Endothelial cell of umbilical vein (primary cell): ENCODE measurements at regions not wholly inside any gene's neighbourhood (a gene's known extent, or its start where the extent isn't known, plus 50 kb on each side); places are given as distances from the start of the nearest gene placed in this dataset.

Experiments
- BruUV-seq: library from RNA; stranded (reverse); fragments of 400-500 nt; replicated peaks from 2 replicates; lab custom pipeline; 2021; lab: Mats Ljungman, UMichigan
- CTCF ChIA-PET: fragments of 300-600, 350-600 bp; sonication (Branson Sonifier 250); formaldehyde crosslinking; loops from one replicate; lab custom pipeline; 2021; ENCODE audit warnings: antibody characterized with exemption, inconsistent platforms; lab: Charles Lee
- POLR2A ChIA-PET: fragments of 300-600, 350-600 bp; sonication (Branson Sonifier 250); formaldehyde crosslinking; loops from one replicate; lab custom pipeline; 2021; ENCODE audit warnings: antibody characterized with exemption, inconsistent platforms; lab: Charles Lee
- DNase-seq: peaks from one replicate; pipeline ENCODE4 v3.0.0-alpha.2; 2011; ENCODE audit warnings: low read depth, low spot score
- FAIRE-seq: peaks from 2 replicates; lab custom pipeline; 2011; peaks lifted over from hg19 to GRCh38; lab: Jason Lieb, UNC
- H2AFZ ChIP-seq: 2 replicates; pipeline ENCODE4 v1.6.0; 2012; ENCODE audit warnings: low read depth, low read length, control low read depth, inconsistent platforms
- H3K27ac ChIP-seq: 2 replicates; pipeline ENCODE4 v1.5.1; 2011; ENCODE audit warnings: low read depth, mild to moderate bottlenecking, control low read depth, low read length, moderate library complexity; ENCODE audit not compliant: insufficient read depth
- H3K27me3 ChIP-seq, 2 experiments: 2 replicates each; pipeline versions ENCODE4 v1.6.0 to v1.6.1; 2011; ENCODE audit warnings: low read length in 2 of 2, mixed read lengths in 1 of 2; ENCODE audit not compliant: control insufficient read depth in 2 of 2, insufficient read depth in 2 of 2
- H3K36me3 ChIP-seq, 2 experiments: 2 replicates in 1 of 2; 3 replicates in 1 of 2; pipeline ENCODE4 v1.5.1; 2011; ENCODE audit warnings: low read length in 2 of 2, mild to moderate bottlenecking in 1 of 2, moderate library complexity in 1 of 2; ENCODE audit not compliant: control insufficient read depth in 2 of 2, insufficient read depth in 2 of 2; ENCODE audit errors: extremely low read depth in 1 of 2
- H3K4me1 ChIP-seq: 3 replicates; pipeline ENCODE4 v1.5.1; 2011; ENCODE audit warnings: mild to moderate bottlenecking, low read length; ENCODE audit not compliant: control insufficient read depth, insufficient read depth; ENCODE audit errors: extremely low read depth
- H3K4me2 ChIP-seq: 2 replicates; pipeline ENCODE4 v1.6.1; 2011; ENCODE audit warnings: low read length, control low read depth, mixed read lengths; ENCODE audit not compliant: insufficient read depth
- H3K4me3 ChIP-seq, 3 experiments: fragments of 200-600 bp in 1 of 3; sonication (generic), shearing (Covaris generic) in 1 of 3; replicated peaks in 1 of 3; 2 replicates each; pipeline ENCODE4 v1.5.1; 2011 to 2016; ENCODE audit warnings: control low read depth in 3 of 3, low read length in 3 of 3, mild to moderate bottlenecking in 2 of 3, inconsistent platforms in 1 of 3, low read depth in 1 of 3, moderate library complexity in 1 of 3; ENCODE audit not compliant: insufficient read depth in 1 of 3
- H3K79me2 ChIP-seq: 2 replicates; pipeline ENCODE4 v1.6.0; 2012; ENCODE audit warnings: low read length, inconsistent platforms; ENCODE audit not compliant: control insufficient read depth, insufficient read depth
- H3K9ac ChIP-seq: replicated peaks from 2 replicates; pipeline ENCODE3; 2011; ENCODE audit warnings: low read length, control low read depth; ENCODE audit not compliant: insufficient read depth; ENCODE audit errors: extremely low read depth
- H3K9me1 ChIP-seq: replicated peaks from 3 replicates; pipeline ENCODE4 v1.6.0; 2011; ENCODE audit warnings: mild to moderate bottlenecking, low read length; ENCODE audit not compliant: control insufficient read depth, insufficient read depth; ENCODE audit errors: extremely low read depth
- H3K9me3 ChIP-seq: replicated peaks from 2 replicates; pipeline ENCODE4 v1.5.1; 2012; ENCODE audit warnings: low read length, inconsistent platforms; ENCODE audit not compliant: control insufficient read depth, insufficient read depth
- H4K20me1 ChIP-seq: replicated peaks from 2 replicates; pipeline ENCODE3; 2011; ENCODE audit warnings: mild to moderate bottlenecking, low read length; ENCODE audit not compliant: control insufficient read depth, insufficient read depth; ENCODE audit errors: extremely low read depth
- EZH2 ChIP-seq: IDR thresholded peaks from 2 replicates; pipeline ENCODE4 v1.6.1; 2012; ENCODE audit warnings: borderline replicate concordance, low read depth, mild to moderate bottlenecking, moderate library complexity, low read length, inconsistent platforms; ENCODE audit not compliant: severe bottlenecking
- FOS ChIP-seq: IDR thresholded peaks from 2 replicates; pipeline ENCODE4 v1.6.1; 2011; ENCODE audit warnings: mild to moderate bottlenecking, low read length, moderate library complexity, borderline replicate concordance; ENCODE audit not compliant: insufficient read depth
- GATA2 ChIP-seq: IDR thresholded peaks from 2 replicates; pipeline ENCODE4 v1.7.0; 2011; ENCODE audit warnings: low read depth, mild to moderate bottlenecking, moderate library complexity, mixed read lengths, low read length; ENCODE audit not compliant: insufficient read length, insufficient read depth
- JUN ChIP-seq: IDR thresholded peaks from 2 replicates; pipeline ENCODE4 v1.6.1; 2011; ENCODE audit warnings: borderline replicate concordance, low read depth; ENCODE audit not compliant: insufficient read length, insufficient read depth
- MYC ChIP-seq: IDR thresholded peaks from one replicate; pipeline ENCODE4 v1.6.1; 2011; ENCODE audit warnings: mild to moderate bottlenecking, low read depth, low read length
- POLR2A ChIP-seq: IDR thresholded peaks from 2 replicates; pipeline ENCODE4 v1.6.1; 2012; ENCODE audit warnings: low read depth, mild to moderate bottlenecking, control low read depth, low read length
- POLR2AphosphoS5 ChIP-seq: IDR thresholded peaks from 2 replicates; pipeline ENCODE4 v1.6.1; 2012; ENCODE audit warnings: low read depth, mild to moderate bottlenecking, control low read depth, low read length, moderate library complexity; ENCODE audit not compliant: insufficient read depth
- dilution Hi-C: fragments of 300-500 bp; cut with MboI; formaldehyde crosslinking; loops from one replicate; pipeline ENCODE4 v1.15.0; 2019; ENCODE audit warnings: low sequenced_read_pairs; ENCODE audit not compliant: extremely low pct_ligation_motif_present
- intact Hi-C: fragments of 100-400 bp; cut with micrococcal nuclease; formaldehyde crosslinking; loops from one replicate; pipeline ENCODE4 v1.10.0; 2022
- TF ChIP-seq, protein P1 (sequence below), 2 donors: IDR thresholded peaks; 1 replicate in 1 of 2; 2 replicates in 1 of 2; pipeline ENCODE4 v1.5.1; 2011; ENCODE audit warnings: low read length in 2 of 2, mild to moderate bottlenecking in 2 of 2, moderate library complexity in 2 of 2, control low read depth in 1 of 2, inconsistent platforms in 1 of 2, low read depth in 1 of 2; ENCODE audit not compliant: insufficient read depth in 1 of 2; ENCODE audit errors: extremely low read depth in 1 of 2
- TF ChIP-seq, protein P2 (sequence below): IDR thresholded peaks from 2 replicates; pipeline ENCODE4 v1.6.1; 2011; ENCODE audit not compliant: insufficient read depth, insufficient read length

DNA sequence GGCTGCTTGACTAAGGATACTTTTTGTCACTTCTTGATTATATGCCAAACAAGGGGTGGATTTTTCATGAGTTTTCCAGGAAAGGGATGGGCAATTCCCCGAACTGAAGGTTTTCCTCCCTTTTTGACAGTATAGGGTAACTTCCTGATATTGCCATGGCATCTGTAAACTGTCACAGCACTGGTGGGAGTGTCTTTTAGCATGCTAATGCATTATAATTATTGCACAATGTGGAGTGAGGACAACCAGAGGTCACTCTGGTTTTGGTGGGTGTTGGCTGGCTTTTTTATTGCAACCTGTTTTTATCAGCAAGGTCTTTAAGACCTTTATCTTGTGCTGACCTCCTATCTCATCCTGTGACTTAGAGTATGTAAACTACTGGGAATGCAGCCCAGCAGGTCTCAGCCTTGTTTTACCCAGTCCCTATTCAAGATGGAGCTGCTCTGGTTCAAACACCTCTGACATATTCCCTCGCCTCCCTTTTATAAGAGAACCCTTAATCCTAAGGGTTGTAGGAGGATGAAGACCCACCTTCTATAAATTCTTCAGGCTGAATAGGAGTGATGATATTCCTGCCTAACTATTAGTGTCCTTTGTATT is 471.2 kb downstream of the ATP23 start:
- Histone ChIP-seq H3K27ac (no peak overlapping the region), H3K4me1 (peaks cover 21% of the 10 kb centered on the region), H3K4me3 (no peak overlapping the region), H3K27me3 (no peaks in the 10 kb centered on the region), H3K9me1 (no peaks in the 10 kb centered on the region), H3K4me2 (no peak overlapping the region), H2AFZ (peak overlapping the region; percentile 7), H3K9ac (no peak overlapping the region), H3K36me3 (no peaks in the 10 kb centered on the region), H3K79me2 (no peaks in the 10 kb centered on the region), H4K20me1 (no peaks in the 10 kb centered on the region), H3K9me3 (no peaks in the 10 kb centered on the region)
- FAIRE-seq: no peak
- dilution Hi-C loops: no loop called here
- ChIA-PET CTCF (interaction anchor here (0.7 to 1.8 kb wide), 4 partner anchors 13 to 738 kb away, joined by 3 to 10 read pairs (median 3); no protein-coding TSS in a partner anchor), POLR2A (no interaction called here)
- intact Hi-C loops: loop anchor here (5.0 kb wide), 1 partner anchor 665 kb away; no protein-coding TSS in a partner anchor
- TF ChIP-seq MYC (no peak), GATA2 (no peak), POLR2A (no peak), JUN (no peak), FOS (no peak), EZH2 (no peak), POLR2AphosphoS5 (no peak)
- TF ChIP-seq, protein P1, sequence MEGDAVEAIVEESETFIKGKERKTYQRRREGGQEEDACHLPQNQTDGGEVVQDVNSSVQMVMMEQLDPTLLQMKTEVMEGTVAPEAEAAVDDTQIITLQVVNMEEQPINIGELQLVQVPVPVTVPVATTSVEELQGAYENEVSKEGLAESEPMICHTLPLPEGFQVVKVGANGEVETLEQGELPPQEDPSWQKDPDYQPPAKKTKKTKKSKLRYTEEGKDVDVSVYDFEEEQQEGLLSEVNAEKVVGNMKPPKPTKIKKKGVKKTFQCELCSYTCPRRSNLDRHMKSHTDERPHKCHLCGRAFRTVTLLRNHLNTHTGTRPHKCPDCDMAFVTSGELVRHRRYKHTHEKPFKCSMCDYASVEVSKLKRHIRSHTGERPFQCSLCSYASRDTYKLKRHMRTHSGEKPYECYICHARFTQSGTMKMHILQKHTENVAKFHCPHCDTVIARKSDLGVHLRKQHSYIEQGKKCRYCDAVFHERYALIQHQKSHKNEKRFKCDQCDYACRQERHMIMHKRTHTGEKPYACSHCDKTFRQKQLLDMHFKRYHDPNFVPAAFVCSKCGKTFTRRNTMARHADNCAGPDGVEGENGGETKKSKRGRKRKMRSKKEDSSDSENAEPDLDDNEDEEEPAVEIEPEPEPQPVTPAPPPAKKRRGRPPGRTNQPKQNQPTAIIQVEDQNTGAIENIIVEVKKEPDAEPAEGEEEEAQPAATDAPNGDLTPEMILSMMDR (IDR thresholded peaks at IDR 0.05; ENCODE audit: extremely low read depth in 1 of 2, insufficient read depth in 1 of 2, low read depth in 1 of 2, low read length in 2 of 2): no peak
- TF ChIP-seq, protein P2, sequence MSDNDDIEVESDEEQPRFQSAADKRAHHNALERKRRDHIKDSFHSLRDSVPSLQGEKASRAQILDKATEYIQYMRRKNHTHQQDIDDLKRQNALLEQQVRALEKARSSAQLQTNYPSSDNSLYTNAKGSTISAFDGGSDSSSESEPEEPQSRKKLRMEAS: no peak
- no peak for DNase-seq
- no TSS peak for BruUV-seq
